T-helper 9 cell (primary cell): ENCODE measurements at regions not wholly inside any gene's neighbourhood (a gene's known extent, or its start where the extent isn't known, plus 50 kb on each side); places are given as distances from the start of the nearest gene placed in this dataset.

Experiments used
- DNase-seq: peaks from one replicate; pipeline ENCODE4 v3.0.0-alpha.2; 2020

DNA sequence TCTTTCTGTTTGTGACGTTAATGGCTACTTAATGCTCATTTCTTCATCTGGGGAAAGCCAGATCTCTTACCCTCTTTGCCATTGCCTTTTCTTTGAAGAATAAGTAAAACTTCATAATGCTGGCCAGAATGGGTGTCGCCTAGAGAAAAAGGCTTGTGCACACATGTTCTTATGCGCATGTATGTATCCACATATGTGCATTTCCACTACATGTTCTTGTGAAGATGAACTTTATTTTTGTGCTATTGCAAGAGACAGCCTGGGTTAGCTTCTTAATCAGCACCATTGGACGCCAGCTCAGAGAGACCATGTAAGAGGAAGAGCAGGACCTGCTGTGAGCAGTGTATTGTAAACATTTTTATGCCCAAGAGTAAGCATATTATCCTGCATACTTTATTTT lies 178.7 kb downstream of the SPRY1 start:
- DNase-seq: no peak

DNA sequence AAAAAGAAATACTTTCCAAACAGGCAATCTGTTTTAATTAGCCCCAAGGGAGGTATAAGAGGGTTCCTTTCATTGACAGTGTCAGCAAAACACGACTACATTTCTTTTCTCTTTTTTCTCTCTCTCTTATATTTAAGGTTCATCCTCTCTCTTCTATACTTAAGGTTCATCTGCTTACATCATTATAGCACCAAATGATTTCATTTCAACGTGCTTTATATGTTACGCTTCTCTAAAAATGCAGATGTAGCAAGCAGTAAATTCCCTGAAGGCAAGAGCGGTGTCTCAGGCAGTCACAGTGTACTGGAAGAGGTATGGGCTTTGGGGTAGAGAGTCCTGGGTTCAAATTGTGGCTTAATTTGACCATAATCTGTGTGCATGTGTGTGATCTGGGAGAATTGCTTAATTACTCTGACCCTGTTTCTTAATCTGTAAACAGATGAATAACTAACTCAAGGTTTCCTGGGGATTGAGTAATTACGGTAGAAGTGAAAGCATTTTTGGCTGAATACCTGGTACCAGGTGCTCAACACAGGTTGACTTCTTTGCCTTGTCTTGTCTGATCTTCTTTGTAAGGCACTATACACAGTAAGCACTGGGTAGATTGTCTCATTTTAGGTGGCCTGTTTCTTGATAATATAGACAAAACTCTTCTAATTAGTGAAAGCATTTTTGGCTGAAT lies 180.8 kb downstream of the SPRY1 start:
- DNase-seq: no peak

- DNase-seq: no peak
Measured at GRCh38 chr4:123578276-123579029, 181.9 kb downstream of the SPRY1 start.

- no peak for DNase-seq
Measured at GRCh38 chr4:123579961-123580360, 183.4 kb downstream of the SPRY1 start.

DNA sequence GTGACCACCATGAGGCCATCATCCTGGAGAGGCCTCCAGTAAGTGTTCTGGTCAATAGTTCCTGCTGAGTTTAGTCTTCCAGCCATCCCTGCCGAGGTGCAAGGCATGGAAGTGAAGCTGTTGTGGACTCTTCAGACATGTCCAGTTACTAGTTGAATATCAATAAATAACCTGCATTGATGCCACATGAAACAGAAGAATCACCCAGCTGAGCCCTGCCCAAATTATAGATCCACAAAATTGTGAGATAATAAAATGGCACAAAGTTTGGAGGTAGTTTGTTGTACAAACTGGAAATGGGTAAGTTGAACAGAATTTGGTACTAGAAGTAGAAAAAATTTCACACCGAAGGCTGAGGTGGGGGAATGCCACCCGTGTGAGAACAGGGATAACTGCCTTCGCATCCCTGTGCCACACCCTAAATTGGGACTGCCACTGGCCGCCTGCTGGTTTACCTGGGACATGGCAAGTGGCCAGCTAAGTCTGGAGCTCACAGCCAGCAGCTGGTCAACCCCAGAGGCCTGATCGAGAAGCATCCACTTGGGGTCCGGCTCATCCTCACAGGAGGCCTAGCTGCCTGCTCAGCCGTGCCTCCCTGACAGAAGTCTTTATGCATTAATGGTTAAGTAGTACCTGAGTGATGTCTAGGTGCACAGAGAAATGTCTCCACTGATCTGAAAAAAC lies 184.5 kb downstream of the SPRY1 start:
- no peak for DNase-seq

- DNase-seq: no peak
Measured at GRCh38 chr4:123581802-123582201, 185.2 kb downstream of the SPRY1 start.

GRCh38 chr4:123583043-123583442 lies 186.4 kb downstream of the SPRY1 start:
- DNase-seq: no peak

DNA sequence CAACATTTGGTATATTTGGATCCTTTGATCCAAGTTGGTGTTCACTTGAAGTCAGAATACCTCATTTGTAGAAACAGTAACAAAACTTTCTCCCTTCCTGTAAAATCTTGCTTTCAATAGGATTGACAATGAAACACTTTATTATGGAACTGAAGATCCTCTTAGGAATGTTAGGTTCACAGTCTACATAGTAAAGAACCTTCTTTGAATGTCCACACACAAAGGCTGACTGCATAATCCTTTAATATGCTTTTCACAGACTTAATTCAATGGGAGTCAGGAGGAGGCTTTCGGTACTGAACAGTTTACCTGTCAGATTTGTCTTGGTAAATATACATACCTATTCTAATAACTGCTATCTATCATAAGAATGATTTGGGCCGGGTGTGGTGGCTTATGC lies 188.5 kb downstream of the SPRY1 start:
- no peak for DNase-seq

DNA sequence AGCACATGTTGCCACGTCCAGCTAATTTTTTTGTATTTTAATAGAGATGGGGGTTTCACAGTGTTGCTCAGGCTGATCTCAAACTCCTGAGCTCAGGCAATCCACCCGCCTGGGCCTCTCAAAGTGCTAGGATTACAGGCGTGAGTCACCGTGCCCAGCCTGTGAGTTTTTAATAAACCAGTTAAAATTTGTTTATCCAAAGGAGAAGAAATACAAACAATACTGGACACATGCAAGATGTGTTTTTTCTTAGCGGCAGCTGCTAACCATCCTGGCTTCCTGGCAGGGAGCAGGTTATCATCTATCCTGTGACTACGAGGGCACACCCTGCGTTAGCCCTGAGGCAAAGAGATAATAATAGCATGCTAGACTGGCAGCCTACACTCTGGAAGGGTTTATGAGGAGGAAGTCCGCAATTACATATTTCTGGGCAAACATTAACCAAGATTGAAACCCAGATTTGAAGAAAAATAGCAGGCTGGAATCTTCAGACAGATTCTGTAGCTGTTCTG lies 191.4 kb downstream of the SPRY1 start:
- DNase-seq: no peak

- no peak for DNase-seq
Measured at GRCh38 chr4:123588631-123589241, 192.1 kb downstream of the SPRY1 start.

DNA sequence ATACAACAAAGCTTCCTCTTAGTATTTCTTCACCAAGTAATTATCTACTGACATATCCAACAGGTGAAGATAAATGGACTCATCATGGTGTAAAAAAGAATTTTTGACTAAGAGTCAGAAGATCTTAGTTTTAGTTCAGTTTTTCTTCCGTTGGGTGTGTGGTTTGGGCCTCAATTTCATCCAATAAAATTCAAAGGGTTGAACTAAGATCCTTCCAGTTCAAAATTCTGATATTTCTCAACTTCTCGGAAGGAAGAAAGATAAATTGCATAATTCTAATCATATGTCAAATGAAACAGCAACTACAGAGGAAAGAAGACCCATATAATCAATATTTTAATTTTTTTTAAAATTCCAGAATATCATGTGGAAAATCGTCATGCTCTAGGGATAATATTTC lies 192.7 kb downstream of the SPRY1 start:
- DNase-seq: no peak

GRCh38 chr4:123591875-123592274 lies 195.3 kb downstream of the SPRY1 start:
- no peak for DNase-seq

DNA sequence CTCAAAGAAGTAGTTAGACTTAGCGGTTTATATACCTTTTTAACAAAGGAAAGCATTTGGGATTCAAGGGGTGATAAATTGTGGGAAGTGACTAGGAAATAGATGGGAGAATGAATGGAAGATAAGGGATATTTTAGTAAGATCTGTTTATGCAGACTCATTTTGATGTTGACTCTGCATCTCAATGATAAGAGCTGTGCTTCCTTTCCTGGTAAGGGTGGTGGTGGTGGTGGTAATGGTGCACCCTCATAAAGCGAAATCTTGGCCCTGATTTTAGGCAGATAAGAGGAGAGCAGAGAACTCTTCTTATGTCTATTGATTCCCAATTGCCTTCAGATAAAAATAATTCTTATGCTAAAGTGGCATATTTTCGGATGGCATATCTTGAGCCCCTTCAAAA lies 197.1 kb downstream of the SPRY1 start:
- DNase-seq: no peak

GRCh38 chr4:123596805-123597204 lies 200.2 kb downstream of the SPRY1 start:
- DNase-seq: no peak

DNA sequence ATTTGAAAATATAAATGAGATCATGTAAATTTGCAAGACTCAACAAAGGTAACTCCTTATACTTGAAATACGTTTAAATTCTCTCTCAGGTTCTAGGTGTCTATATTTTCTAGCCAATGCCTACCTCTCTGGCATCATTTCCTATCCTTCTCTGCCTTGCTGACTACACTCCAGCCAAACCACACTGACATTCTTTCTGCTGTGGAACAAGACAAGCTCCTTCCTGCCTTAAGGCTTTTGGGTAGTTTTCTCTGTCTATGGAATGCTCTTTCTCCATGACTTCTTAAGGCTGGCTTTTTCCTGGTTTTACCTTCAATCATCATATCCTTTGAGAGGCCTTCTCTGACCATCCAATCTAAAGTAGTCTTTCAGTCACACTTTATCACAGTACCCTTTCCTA lies 201.0 kb downstream of the SPRY1 start:
- DNase-seq: no peak

GRCh38 chr4:123598331-123598730 lies 201.7 kb downstream of the SPRY1 start:
- DNase-seq: no peak

DNA sequence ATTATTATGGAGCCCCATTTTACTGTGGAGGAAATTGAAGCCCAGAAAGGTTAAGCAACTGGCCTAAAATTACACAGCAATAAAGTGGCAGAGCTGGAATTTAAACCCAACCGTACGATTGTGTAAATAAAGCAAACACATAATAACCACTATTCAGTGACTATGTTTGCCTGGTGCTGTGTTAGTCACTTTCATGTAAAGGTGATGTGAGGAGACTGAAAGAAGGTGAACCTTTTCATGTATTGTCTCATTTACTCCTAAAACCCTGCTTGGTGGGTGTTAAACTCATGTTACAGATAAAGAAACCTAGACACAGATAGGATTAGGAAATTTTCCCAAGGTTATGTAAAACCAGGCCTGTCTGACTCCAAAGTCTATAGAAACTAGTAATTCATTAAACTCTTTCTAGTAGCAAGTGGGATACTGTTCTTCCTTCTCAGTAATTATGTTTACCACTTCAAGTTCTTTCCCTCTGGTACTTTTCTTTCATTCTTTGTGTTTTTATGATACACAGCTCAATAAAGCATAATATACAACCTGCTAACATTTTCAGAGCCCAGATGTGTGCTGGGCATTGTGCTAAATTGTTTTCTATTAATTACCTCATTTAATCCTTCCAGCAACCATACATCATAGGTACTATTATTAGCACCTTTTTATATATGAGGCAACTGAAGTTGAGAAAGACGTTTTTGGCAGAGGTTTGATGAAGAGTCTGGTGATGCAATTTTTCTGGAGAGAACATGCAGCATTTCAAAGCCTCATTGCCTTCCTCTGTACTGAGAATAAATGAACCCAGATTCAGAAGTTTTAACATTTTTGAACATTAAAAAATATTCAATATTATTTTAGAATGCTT lies 202.7 kb downstream of the SPRY1 start:
- DNase-seq: no peak

- DNase-seq: peak; percentile 34
Measured at GRCh38 chr4:123599920-123600810, 203.6 kb downstream of the SPRY1 start.

DNA sequence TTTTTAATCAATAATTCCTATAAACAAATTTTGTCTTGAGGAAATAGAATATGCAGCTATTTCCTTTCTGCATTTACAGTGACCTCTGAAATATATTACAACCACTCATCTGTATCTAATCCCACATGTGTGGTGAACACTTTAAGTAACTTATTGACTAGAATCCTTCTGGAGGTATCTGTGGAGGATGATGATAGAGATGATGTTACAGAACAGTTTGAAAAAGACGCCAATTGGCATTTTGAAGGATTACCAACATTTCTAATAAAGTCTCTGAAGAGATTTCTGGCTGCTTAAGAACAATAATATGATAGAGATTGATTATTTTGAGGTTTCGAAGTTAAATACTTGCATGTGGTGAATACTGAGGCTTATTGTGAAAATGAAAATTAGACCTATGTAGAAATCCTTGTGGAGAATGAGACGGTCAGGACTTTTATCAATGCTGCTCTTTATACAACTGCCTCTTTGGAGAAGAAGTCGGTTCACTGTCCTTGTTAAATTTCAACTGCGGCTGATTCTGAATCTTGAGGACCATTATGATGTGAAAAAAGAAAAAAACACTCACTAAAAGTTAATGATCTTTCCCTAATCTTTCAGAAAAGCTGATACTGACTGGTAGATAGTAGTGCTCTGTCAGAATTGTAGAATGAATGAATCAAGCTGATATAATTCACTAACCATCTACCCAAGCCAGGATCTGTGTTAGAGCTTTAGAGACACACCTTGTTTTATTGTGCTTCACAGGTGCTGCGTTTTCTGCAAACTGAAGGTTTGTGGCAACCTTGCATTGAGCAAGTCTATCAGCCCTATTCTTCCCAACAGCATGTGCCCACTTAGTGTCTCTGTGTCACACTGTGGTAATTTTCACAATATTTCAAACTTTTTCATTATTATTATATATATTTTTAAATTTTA lies 204.7 kb downstream of the SPRY1 start:
- DNase-seq: no peak

- DNase-seq: no peak
Measured at GRCh38 chr4:123602007-123602406, 205.4 kb downstream of the SPRY1 start.
